Lung (tissue), 11 donors: ENCODE measurements at regions not wholly inside any gene's neighbourhood (a gene's known extent, or its start where the extent isn't known, plus 50 kb on each side); places are given as distances from the start of the nearest gene placed in this dataset.
A peak's percentile ranks its signal among the peaks of the same experiment; 100 is the strongest.
"Not testable (repeated sequence)": the region's sequence is repeated elsewhere in the genome, so short reads cannot be mapped to it uniquely, and the experiment has no call there.

Experiments
- ATAC-seq: fragments of 200-7000 bp; cut with Tn5 transposase; one replicate; pipeline ENCODE4 v1.9.1; 2020; ENCODE audit warnings: moderate number of reproducible peaks; ENCODE audit not compliant: insufficient read depth, low FRiP score
- DNase-seq, 3 donors: peaks; one replicate each; pipeline ENCODE4 v3.0.0-alpha.2; 2013 to 2017
- H3K27ac ChIP-seq, 2 donors: one replicate each; pipeline ENCODE4 v1.5.1; 2013; ENCODE audit warnings: mild to moderate bottlenecking in 2 of 2, moderate library complexity in 2 of 2, control low read depth in 1 of 2, inconsistent platforms in 1 of 2, low read depth in 1 of 2, low read length in 1 of 2
- H3K27me3 ChIP-seq, 3 donors: one replicate each; pipeline ENCODE4 v1.5.1; 2013; ENCODE audit warnings: low read length in 2 of 3; ENCODE audit not compliant: control insufficient read depth in 3 of 3, insufficient read depth in 3 of 3
- H3K36me3 ChIP-seq, 4 donors: one replicate each; pipeline ENCODE4 v1.5.1; 2013; ENCODE audit warnings: low read length in 4 of 4, mild to moderate bottlenecking in 1 of 4, moderate library complexity in 1 of 4; ENCODE audit not compliant: control insufficient read depth in 4 of 4, insufficient read depth in 4 of 4
- H3K4me1 ChIP-seq, 5 donors: one replicate each; pipeline ENCODE4 v1.5.1; 2013; ENCODE audit warnings: low read length in 5 of 5, mild to moderate bottlenecking in 2 of 5, moderate library complexity in 1 of 5; ENCODE audit not compliant: control insufficient read depth in 5 of 5, insufficient read depth in 5 of 5
- H3K4me3 ChIP-seq: one replicate; pipeline ENCODE4 v1.5.1; 2013; ENCODE audit warnings: mild to moderate bottlenecking, control low read depth, moderate library complexity
- H3K9ac ChIP-seq, 2 donors: one replicate each; pipeline ENCODE4 v1.5.1; 2013; ENCODE audit warnings: low read length in 2 of 2, control low read depth in 1 of 2; ENCODE audit not compliant: insufficient read depth in 1 of 2
- H3K9me3 ChIP-seq, 4 donors: one replicate each; pipeline ENCODE4 v1.5.1; 2013; ENCODE audit warnings: low read length in 3 of 4, mild to moderate bottlenecking in 1 of 4, moderate library complexity in 1 of 4; ENCODE audit not compliant: control insufficient read depth in 4 of 4, insufficient read depth in 3 of 4
- CTCF ChIP-seq: IDR thresholded peaks from 2 replicates; pipeline ENCODE4 v1.5.1; 2012; ENCODE audit warnings: mild to moderate bottlenecking; ENCODE audit errors: control extremely low read depth, extremely low read depth
- WGBS, 2 donors: extraction: QIAGEN DNeasy Blood & Tissue Kit; methylation state at CpG; one replicate each; pipeline ENCODE4 v1.1.7; 2013; 5-methylcytosine and 5-hydroxymethylcytosine counted together
- donor health status: control.
- donor health status: control.
- donor health status: Bipolar disorder and iron deficiency.
- donor health status: healthy.
- donor health status: DM: yes; HTN: yes; CAD: no.

GRCh38 chr15:81061490-81062253 is 60.9 kb downstream of the TLNRD1 start:
- H3K9ac ChIP-seq = no peak overlapping the region
- no peak overlapping the region for H3K4me3 ChIP-seq
- ATAC-seq = no peak
- H3K27ac ChIP-seq = no peak overlapping the region
- H3K9me3 ChIP-seq = peaks cover 0 to 3% (median under 1%) of the 10 kb centered on the region in 4 donors
- no peak for DNase-seq
- no peaks in the 10 kb centered on the region for H3K36me3 ChIP-seq
- no peaks in the 10 kb centered on the region for H3K27me3 ChIP-seq
- H3K4me1 ChIP-seq = peaks cover 0 to 5% (median 0%) of the 10 kb centered on the region in 5 donors
- 90 to 94% methylated on average over 5 of the region's 5 CpGs for WGBS, 2 donors
- no peak for TF ChIP-seq CTCF

- no peak overlapping the region for H3K9ac ChIP-seq
- no peak for ATAC-seq
- DNase-seq = no peak
- peaks cover 0 to 5% (median 0%) of the 10 kb centered on the region in 5 donors for H3K4me1 ChIP-seq
- WGBS, 2 donors = 89 to 100% methylated on average over 1 of the region's 1 CpG
- no peak overlapping the region for H3K4me3 ChIP-seq
- no peaks in the 10 kb centered on the region for H3K27me3 ChIP-seq
- H3K36me3 ChIP-seq = no peaks in the 10 kb centered on the region
- H3K27ac ChIP-seq = no peak overlapping the region
- TF ChIP-seq CTCF = no peak
- peaks cover 0 to 2% (median under 1%) of the 10 kb centered on the region in 4 donors for H3K9me3 ChIP-seq
These were observed 62.2 kb downstream of the TLNRD1 start for GRCh38 chr15:81062937-81063336.

GRCh38 chr15:81064253-81064652 is 63.5 kb downstream of the TLNRD1 start:
- H3K4me1 ChIP-seq = peaks cover 0 to 7% (median 0%) of the 10 kb centered on the region in 5 donors
- H3K27ac ChIP-seq = no peak overlapping the region
- H3K9me3 ChIP-seq = peaks cover 0 to 2% (median 0%) of the 10 kb centered on the region in 4 donors
- ATAC-seq (no peak), DNase-seq (peak in 1 of 3 donors; percentile 15)
- H3K9ac ChIP-seq = no peak overlapping the region
- 48 to 76% methylated on average over 2 of the region's 2 CpGs for WGBS, 2 donors
- TF ChIP-seq CTCF = no peak
- no peaks in the 10 kb centered on the region for H3K36me3 ChIP-seq
- H3K27me3 ChIP-seq = no peaks in the 10 kb centered on the region
- no peak overlapping the region for H3K4me3 ChIP-seq

GRCh38 chr15:81067567-81067966 is 66.5 kb upstream of the CFAP161 start:
- not testable (repeated sequence) for ATAC-seq, H3K9me3 ChIP-seq, DNase-seq, H3K9ac ChIP-seq, H3K27me3 ChIP-seq, H3K4me3 ChIP-seq, H3K27ac ChIP-seq, H3K36me3 ChIP-seq
- H3K4me1 ChIP-seq = peaks cover 0 to 16% (median 3%) of the 10 kb centered on the region in 5 donors
